Esophagus muscularis mucosa (tissue), 3 donors: ENCODE measurements at regions not wholly inside any gene's neighbourhood (a gene's known extent, or its start where the extent isn't known, plus 50 kb on each side); places are given as distances from the start of the nearest gene placed in this dataset.

ENCODE experiments used
- CTCF ChIP-seq, 3 experiments: fragments of 200-600 bp in 2 of 3; fragments of 450-650 bp in 1 of 3; sonication (generic) in 2 of 3; IDR thresholded peaks; one replicate each; pipeline ENCODE4 v1.5.1; 2017 to 2019; ENCODE audit warnings: antibody characterized with exemption in 3 of 3, mild to moderate bottlenecking in 2 of 3, moderate library complexity in 1 of 3
- POLR2A ChIP-seq: fragments of 450-650 bp; IDR thresholded peaks from one replicate; pipeline ENCODE4 v1.6.1; 2017; ENCODE audit warnings: antibody characterized with exemption, moderate library complexity, mild to moderate bottlenecking, low read depth

GRCh38 chr11:43574411-43574810 lies 106.1 kb upstream of the HSD17B12 start:
- TF ChIP-seq CTCF (IDR thresholded peaks at IDR 0.05) (no peak), POLR2A (no peak)
